G401.6 (cell line): ENCODE measurements at regions not wholly inside any gene's neighbourhood (a gene's known extent, or its start where the extent isn't known, plus 50 kb on each side); places are given as distances from the start of the nearest gene placed in this dataset.
"Not testable (repeated sequence)": the region's sequence is repeated elsewhere in the genome, so short reads cannot be mapped to it uniquely, and the experiment has no call there.

Experiments used
- FAIRE-seq: peaks from 2 replicates; lab custom pipeline; 2012; peaks lifted over from hg19 to GRCh38; lab: Jason Lieb, UNC

GRCh38 chr22:49457946-49458707 is 369.5 kb downstream of the BRD1 start:
- no peak for FAIRE-seq

GRCh38 chr22:49457146-49457545 is 370.5 kb downstream of the BRD1 start:
- no peak for FAIRE-seq

GRCh38 chr22:49455595-49455994 is 372.1 kb downstream of the BRD1 start:
- no peak for FAIRE-seq

- no peak for FAIRE-seq
Observed at GRCh38 chr22:49454726-49455125, 372.9 kb downstream of the BRD1 start.

DNA sequence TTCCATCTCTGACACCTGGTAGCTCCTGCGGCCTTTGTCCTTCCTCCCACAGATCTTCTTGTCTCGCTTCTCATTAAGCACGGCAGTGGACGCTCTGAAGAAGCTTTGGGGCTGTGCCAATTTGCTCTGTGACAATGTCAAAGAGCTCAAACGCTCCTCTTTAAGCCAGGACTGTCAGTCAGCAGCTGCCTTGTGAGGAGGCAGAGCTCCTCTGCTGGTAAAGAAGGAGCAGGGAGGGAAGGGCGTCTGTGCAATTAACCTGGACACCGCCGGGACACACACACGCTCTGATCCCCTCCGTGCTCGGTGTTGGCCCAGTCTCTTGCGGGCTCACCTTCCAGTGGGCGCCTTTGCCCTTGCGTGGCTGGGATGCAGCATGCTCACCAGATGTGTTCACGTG is 373.9 kb downstream of the BRD1 start:
- FAIRE-seq: no peak

GRCh38 chr22:49453019-49453418 is 374.7 kb downstream of the BRD1 start:
- FAIRE-seq: not testable (repeated sequence)

DNA sequence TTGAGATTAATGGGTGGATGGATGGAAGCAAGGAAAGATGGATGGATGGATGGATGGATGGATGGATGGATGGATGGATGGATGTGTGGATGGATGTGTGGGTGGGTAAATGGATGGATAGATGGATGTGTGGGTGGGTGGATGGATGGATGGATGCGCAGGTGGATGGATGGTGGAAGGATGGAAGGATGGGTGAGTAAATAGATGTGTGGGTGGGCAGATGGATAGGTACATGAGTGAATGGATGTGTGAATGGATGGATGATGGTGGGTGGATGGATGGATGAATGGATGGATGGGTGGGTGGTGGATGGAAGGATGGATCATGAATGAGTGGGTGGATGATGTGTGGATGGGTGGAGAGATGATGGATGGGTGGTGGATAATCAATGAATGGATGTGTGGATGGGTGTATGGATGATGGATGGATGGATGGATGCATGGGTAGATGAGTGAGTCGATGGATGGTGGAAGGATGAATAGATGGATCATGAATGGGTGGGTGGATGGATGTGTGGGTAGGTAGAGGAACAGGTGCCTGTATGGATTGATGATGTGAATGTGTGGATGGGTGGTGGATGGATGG is 375.2 kb downstream of the BRD1 start:
- FAIRE-seq: no peak

- FAIRE-seq: no peak
Observed at GRCh38 chr22:49451070-49451840, 376.4 kb downstream of the BRD1 start.

DNA sequence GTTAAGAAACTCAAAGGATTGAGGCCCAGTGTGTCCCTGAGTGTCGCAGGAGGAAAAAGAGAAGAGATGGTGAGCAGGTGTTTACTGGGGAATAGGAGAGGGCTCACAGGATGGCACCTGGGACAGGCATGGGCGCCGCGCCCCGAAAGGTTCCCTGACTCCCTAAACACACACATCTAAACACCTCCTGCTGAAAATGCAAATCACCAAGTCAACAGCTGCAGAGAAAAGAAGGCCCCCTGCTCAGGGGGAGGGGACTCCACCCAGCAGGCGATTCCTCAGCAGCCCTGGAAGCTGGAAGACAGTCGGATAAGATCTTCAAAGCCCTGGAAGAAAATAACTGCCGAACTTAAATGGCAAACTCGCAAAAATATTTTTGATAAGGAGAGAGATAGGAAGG is 377.2 kb downstream of the BRD1 start:
- FAIRE-seq: no peak

DNA sequence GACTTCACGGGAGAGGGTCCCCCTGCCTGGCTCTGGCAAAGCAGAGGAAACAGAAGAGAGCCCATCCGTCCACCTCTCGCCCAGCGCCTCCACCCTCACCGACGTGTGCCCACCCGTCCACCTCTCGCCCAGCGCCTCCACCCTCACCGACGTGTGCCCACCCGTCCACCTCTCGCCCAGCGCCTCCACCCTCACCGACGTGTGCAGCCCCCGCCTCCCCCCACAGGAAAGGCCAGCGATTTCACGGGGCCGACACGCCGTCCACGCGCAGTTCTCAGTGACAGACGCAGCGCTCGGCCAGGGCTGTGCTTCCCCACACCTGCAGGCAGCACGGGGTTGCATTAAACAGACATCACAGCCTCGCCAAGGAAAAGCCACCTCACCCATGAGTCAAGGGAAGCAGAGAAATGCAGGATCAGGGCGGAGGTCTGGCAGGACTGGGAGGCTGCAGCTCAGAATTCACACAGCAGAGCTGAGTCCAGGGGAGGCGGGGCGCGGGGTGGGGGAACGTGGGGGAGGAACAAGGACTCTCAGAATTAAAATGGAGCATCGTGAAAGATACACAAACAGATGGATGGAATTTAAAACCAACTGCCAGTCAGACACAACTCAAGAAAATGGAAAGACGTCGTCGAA is 377.7 kb downstream of the BRD1 start:
- no peak for FAIRE-seq

DNA sequence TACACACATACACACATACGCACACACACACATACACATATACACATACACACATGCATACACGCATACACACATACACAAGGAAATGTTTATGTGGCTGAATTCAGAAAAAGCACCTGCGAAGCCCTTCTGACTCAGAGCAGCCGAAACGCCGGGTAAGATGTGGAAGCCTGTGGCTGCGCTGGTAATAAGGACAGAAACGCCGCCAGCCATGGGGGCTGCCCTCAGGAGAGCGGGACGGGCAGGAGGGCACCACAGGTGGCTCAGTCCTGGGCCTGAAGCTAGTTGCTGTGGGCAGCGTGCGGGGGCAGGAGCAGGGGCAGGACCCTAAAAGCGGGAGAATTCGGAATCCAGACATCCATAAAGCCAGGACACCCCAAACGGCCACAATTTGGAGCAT is 378.3 kb downstream of the BRD1 start:
- no peak for FAIRE-seq

DNA sequence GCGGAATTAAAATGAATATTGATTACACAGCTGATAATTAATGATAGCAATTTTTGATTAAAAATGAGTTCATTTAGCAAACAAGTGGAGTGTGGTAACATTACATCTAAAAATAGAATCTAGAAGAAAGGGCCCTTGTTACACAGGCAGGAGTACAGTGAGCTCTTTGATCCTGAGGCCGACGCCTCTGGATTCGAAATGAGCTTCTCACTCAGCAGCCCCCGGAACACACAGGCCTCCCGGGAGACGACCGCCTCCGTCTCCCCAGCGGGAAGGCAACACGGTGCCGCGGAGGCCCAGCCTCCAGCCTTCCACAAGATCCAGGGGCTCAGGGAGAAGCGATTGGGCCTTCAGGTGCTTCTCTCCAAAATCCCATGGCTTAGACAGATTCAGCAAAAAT is 379.1 kb downstream of the BRD1 start:
- no peak for FAIRE-seq

GRCh38 chr22:49447837-49448236 is 379.8 kb downstream of the BRD1 start:
- FAIRE-seq: no peak

GRCh38 chr22:49446759-49447710 is 380.6 kb downstream of the BRD1 start:
- FAIRE-seq: no peak

DNA sequence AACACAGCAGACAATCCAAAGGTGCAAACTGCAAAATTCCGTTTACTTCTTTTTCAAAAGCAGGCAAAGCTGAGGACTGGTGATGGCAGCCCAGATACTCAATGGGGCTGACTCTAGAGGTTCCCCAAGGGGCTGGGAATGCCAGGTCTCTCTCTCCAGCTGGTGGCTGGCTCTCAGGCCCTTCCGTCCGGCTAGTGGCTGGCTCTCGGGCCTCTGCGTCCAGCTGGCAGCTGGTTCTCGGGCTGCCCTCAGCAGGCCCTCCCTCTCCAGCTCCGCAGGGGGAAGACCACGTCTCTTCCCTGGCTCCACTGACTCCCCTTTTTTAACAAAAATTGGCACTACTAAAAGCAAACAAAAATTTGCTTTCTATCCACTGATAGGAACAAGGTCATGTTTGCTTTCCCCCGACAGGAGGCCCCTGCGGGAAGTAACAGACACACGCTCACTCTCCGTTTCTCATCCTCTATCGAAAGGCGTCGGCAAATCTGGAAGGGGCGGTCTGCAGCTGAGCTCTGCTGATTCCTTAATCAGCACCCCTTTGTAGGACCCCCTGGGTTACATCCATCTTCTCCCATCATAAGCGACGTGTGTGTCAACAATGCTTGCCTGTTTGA is 381.4 kb downstream of the BRD1 start:
- no peak for FAIRE-seq

GRCh38 chr22:49444781-49445180 is 382.9 kb downstream of the BRD1 start:
- FAIRE-seq: no peak

DNA sequence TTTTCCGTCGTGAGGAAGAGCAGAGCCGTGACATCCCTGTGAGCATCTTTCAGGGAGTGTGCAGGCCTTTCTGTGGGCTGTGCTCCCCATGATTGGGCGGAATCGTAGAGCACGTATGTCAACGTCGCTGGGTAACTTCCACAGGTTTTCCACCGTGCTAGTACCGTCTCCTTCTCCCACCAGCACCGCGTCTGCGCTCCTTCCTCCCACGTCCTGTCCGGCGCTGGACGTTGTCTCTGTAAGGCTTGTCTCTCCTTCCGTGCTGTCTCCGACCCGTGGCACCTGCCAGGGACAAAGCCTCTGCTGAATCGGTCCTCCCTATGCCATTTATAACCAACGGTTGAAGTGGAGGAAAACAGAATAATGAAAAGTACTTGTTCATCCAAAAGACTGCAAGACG is 386.7 kb downstream of the BRD1 start:
- no peak for FAIRE-seq

DNA sequence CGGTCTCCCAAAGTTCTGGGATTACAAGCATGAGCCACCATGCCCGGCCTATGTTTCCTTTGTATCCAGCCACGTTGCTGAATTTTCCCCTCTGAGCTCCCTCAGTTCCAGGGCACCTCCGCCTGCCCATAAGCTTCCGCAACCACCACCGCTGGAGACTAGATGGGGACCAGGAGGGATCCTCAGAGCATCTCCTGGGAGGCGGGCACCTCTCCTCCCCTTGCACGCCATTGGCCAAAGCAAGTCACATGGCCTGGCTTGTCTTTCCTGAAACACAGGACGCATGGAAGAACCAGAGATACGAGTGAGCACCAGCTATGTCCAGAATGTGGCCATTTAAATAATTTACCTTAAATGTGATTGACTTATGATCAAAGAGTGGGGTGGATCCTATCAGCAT is 388.3 kb downstream of the BRD1 start:
- FAIRE-seq: no peak

DNA sequence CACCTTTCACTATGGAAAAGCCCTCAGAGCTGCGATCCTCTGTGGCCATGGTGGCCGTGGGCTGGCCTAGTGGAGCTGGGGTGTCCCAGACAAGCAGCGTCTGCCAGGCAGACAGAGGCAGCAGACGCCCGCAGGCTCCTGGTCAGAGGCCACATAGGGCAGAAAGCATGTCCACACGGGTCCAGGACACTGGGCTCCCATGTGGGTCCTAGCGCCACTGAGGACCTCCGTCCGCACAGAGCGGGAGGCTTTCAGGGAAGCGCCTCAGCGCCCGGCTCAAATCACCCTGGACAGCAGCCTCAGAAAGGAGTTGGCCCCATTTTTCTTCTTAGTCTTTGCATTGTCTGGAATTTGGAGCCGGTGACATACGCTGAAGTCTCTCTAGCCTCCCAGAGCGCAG is 389.7 kb downstream of the BRD1 start:
- no peak for FAIRE-seq

- FAIRE-seq: no peak
Observed at GRCh38 chr22:49437356-49437755, 390.3 kb downstream of the BRD1 start.

GRCh38 chr22:49436056-49436455 is 391.6 kb downstream of the BRD1 start:
- FAIRE-seq: no peak
